GM18870 (cell line): ENCODE measurements at regions not wholly inside any gene's neighbourhood (a gene's known extent, or its start where the extent isn't known, plus 50 kb on each side); places are given as distances from the start of the nearest gene placed in this dataset.

ENCODE experiments used
- ATAC-seq: cut with Tn5 transposase; IDR thresholded peaks from one replicate; pipeline ENCODE4 v1.9.1; 2021; ENCODE audit warnings: moderate library complexity; ENCODE audit not compliant: unreplicated experiment

- no peak for ATAC-seq
These were observed 629.8 kb downstream of the ETV1 start for GRCh38 chr7:13359656-13360055.

- ATAC-seq = no peak
These were observed 602.7 kb downstream of the ETV1 start for GRCh38 chr7:13386741-13387140.

GRCh38 chr7:13407911-13408310, 581.6 kb downstream of the ETV1 start:
- no peak for ATAC-seq

- no peak for ATAC-seq
These were observed 578.3 kb downstream of the ETV1 start for GRCh38 chr7:13411151-13411550.

- ATAC-seq = no peak
These were observed 577.8 kb downstream of the ETV1 start for GRCh38 chr7:13411636-13412035.

- no peak for ATAC-seq
These were observed 575.3 kb downstream of the ETV1 start for GRCh38 chr7:13414181-13414580.

- no peak for ATAC-seq
These were observed 574.8 kb downstream of the ETV1 start for GRCh38 chr7:13414661-13415107.

GRCh38 chr7:13416071-13416470, 573.4 kb downstream of the ETV1 start:
- no peak for ATAC-seq

GRCh38 chr7:13416544-13416943, 572.9 kb downstream of the ETV1 start:
- no peak for ATAC-seq

- no peak for ATAC-seq
These were observed 568.7 kb downstream of the ETV1 start for GRCh38 chr7:13420726-13421125.

- no peak for ATAC-seq
These were observed 567.7 kb downstream of the ETV1 start for GRCh38 chr7:13421776-13422175.

- no peak for ATAC-seq
These were observed 555.5 kb downstream of the ETV1 start for GRCh38 chr7:13433946-13434345.

GRCh38 chr7:13442226-13442625, 547.2 kb downstream of the ETV1 start:
- ATAC-seq = no peak

- ATAC-seq = no peak
These were observed 541.8 kb downstream of the ETV1 start for GRCh38 chr7:13447637-13448036.

GRCh38 chr7:13448243-13448642, 541.2 kb downstream of the ETV1 start:
- ATAC-seq = no peak

- no peak for ATAC-seq
These were observed 540.0 kb downstream of the ETV1 start for GRCh38 chr7:13449460-13449859.

- ATAC-seq = no peak
These were observed 534.4 kb downstream of the ETV1 start for GRCh38 chr7:13454916-13455592.

GRCh38 chr7:13457790-13458189, 531.7 kb downstream of the ETV1 start:
- ATAC-seq = no peak

GRCh38 chr7:13466874-13467547, 522.5 kb downstream of the ETV1 start:
- ATAC-seq = no peak

GRCh38 chr7:13476881-13477444, 512.5 kb downstream of the ETV1 start:
- peak; percentile 50 for ATAC-seq

- no peak for ATAC-seq
These were observed 500.1 kb downstream of the ETV1 start for GRCh38 chr7:13489386-13489785.

- ATAC-seq = no peak
These were observed 492.5 kb downstream of the ETV1 start for GRCh38 chr7:13496976-13497375.
